Left ventricle myocardium inferior (tissue), 1 donor: ENCODE measurements at regions not wholly inside any gene's neighbourhood (a gene's known extent, or its start where the extent isn't known, plus 50 kb on each side); places are given as distances from the start of the nearest gene placed in this dataset.

ENCODE experiments used
- DNase-seq: peaks from one replicate; pipeline ENCODE4 v3.0.0-alpha.2; 2020
- H3K27ac ChIP-seq: fragments of 200-600 bp; replicated peaks from 2 replicates; pipeline ENCODE4 v1.8.0; 2021
- H3K27me3 ChIP-seq: fragments of 200-600 bp; 2 replicates; pipeline ENCODE4 v1.8.0; 2021; ENCODE audit warnings: low read depth
- H3K36me3 ChIP-seq: fragments of 200-600 bp; 2 replicates; pipeline ENCODE4 v1.8.0; 2021
- H3K4me1 ChIP-seq: fragments of 200-600 bp; 2 replicates; pipeline ENCODE4 v1.8.0; 2021
- H3K4me3 ChIP-seq: fragments of 200-600 bp; 2 replicates; pipeline ENCODE4 v1.8.0; 2021; ENCODE audit warnings: mild to moderate bottlenecking, moderate library complexity
- H3K9me3 ChIP-seq: fragments of 200-600 bp; replicated peaks from 2 replicates; pipeline ENCODE4 v1.8.0; 2021
- CTCF ChIP-seq: fragments of 200-600 bp; IDR thresholded peaks from 2 replicates; pipeline ENCODE4 v1.8.0; 2021; ENCODE audit warnings: antibody characterized with exemption, mild to moderate bottlenecking, borderline replicate concordance
- intact Hi-C: fragments of 100-400 bp; cut with micrococcal nuclease; formaldehyde crosslinking; loops from one replicate; pipeline ENCODE4 v1.11.0; 2022
- donor health status: DM: no; HTN: yes; CAD: no; lungs with severe emphysema.

DNA sequence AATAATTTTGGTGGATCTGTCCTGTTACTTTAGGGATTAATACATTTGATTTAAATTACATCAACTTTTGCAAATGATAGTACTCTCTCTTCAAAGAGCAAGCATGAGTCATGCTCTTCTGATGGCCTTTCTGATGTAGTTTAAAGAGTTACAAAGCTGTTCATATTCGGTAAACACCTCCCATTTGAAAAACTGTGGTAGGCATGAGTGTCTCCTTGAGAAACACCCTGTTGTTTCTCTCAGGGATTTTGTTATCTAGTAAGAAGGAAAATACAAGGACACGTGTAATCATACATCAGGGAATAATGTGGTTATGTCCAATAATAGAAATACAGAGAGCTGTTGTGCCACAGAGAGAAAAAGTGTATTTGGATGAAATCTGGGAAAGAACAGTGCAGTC, 53.3 kb upstream of the E2F7 start:
- no peak for TF ChIP-seq CTCF
- no peaks in the 10 kb centered on the region for H3K36me3 ChIP-seq
- peaks cover 6% of the 10 kb centered on the region for H3K27me3 ChIP-seq
- no peak for DNase-seq
- H3K4me3 ChIP-seq: no peak overlapping the region
- no peaks in the 10 kb centered on the region for H3K4me1 ChIP-seq
- no peak overlapping the region for H3K27ac ChIP-seq
- no peaks in the 10 kb centered on the region for H3K9me3 ChIP-seq
- intact Hi-C loops: no loop called here

- DNase-seq: no peak
- no peak for TF ChIP-seq CTCF
- Histone ChIP-seq H3K9me3 (peaks cover 8% of the 10 kb centered on the region), H3K36me3 (no peaks in the 10 kb centered on the region), H3K4me1 (no peaks in the 10 kb centered on the region), H3K27me3 (peaks cover 6% of the 10 kb centered on the region), H3K4me3 (no peak overlapping the region), H3K27ac (no peak overlapping the region)
- intact Hi-C loops: no loop called here
Measured at GRCh38 chr12:77116277-77116676, 50.9 kb upstream of the E2F7 start.

GRCh38 chr12:77115471-77115870, 50.1 kb upstream of the E2F7 start:
- DNase-seq: no peak
- peaks cover 13% of the 10 kb centered on the region for H3K9me3 ChIP-seq
- H3K27me3 ChIP-seq: peaks cover under 1% of the 10 kb centered on the region
- no peaks in the 10 kb centered on the region for H3K4me1 ChIP-seq
- TF ChIP-seq CTCF: no peak
- H3K4me3 ChIP-seq: no peak overlapping the region
- H3K36me3 ChIP-seq: no peaks in the 10 kb centered on the region
- intact Hi-C loops: no loop called here
- H3K27ac ChIP-seq: no peak overlapping the region
